Activated gamma-delta T cell treated with Interleukin-2 at 50 U/mL for 16 hours (primary cell): ENCODE measurements at regions not wholly inside any gene's neighbourhood (a gene's known extent, or its start where the extent isn't known, plus 50 kb on each side); places are given as distances from the start of the nearest gene placed in this dataset.
"Not testable (repeated sequence)": the region's sequence is repeated elsewhere in the genome, so short reads cannot be mapped to it uniquely, and the experiment has no call there.

Experiments
- DNase-seq: peaks from one replicate; pipeline ENCODE4 v3.0.0-alpha.2; 2020

GRCh38 chr4:14125375-14126129 is 498.0 kb upstream of the BOD1L1 start:
- DNase-seq = no peak

- DNase-seq = no peak
Observed at GRCh38 chr4:14130551-14130950, 503.0 kb upstream of the BOD1L1 start.

- DNase-seq = no peak
Observed at GRCh38 chr4:14131335-14131734, 503.8 kb upstream of the BOD1L1 start.

GRCh38 chr4:14132301-14132700 is 504.8 kb upstream of the BOD1L1 start:
- no peak for DNase-seq

- DNase-seq = no peak
Observed at GRCh38 chr4:14138106-14138505, 510.6 kb upstream of the BOD1L1 start.

GRCh38 chr4:14143892-14144291 is 516.4 kb upstream of the BOD1L1 start:
- no peak for DNase-seq

GRCh38 chr4:14149176-14150053 is 521.9 kb upstream of the BOD1L1 start:
- no peak for DNase-seq

- DNase-seq = no peak
Observed at GRCh38 chr4:14151101-14151500, 523.6 kb upstream of the BOD1L1 start.

GRCh38 chr4:14152834-14153519 is 525.5 kb upstream of the BOD1L1 start:
- DNase-seq = no peak

- DNase-seq = no peak
Observed at GRCh38 chr4:14155803-14156202, 528.3 kb upstream of the BOD1L1 start.

GRCh38 chr4:14157262-14157661 is 529.7 kb upstream of the BOD1L1 start:
- DNase-seq = no peak

- no peak for DNase-seq
Observed at GRCh38 chr4:14165222-14165920, 537.8 kb upstream of the BOD1L1 start.

- no peak for DNase-seq
Observed at GRCh38 chr4:14167876-14168510, 540.5 kb upstream of the BOD1L1 start.

GRCh38 chr4:14168919-14169318 is 541.4 kb upstream of the BOD1L1 start:
- no peak for DNase-seq

GRCh38 chr4:14169460-14169859 is 541.9 kb upstream of the BOD1L1 start:
- no peak for DNase-seq

GRCh38 chr4:14169940-14170339 is 542.4 kb upstream of the BOD1L1 start:
- not testable (repeated sequence) for DNase-seq

GRCh38 chr4:14176613-14177012 is 549.1 kb upstream of the BOD1L1 start:
- DNase-seq = no peak

GRCh38 chr4:14177987-14178386 is 550.5 kb upstream of the BOD1L1 start:
- DNase-seq = no peak

GRCh38 chr4:14178421-14178820 is 550.9 kb upstream of the BOD1L1 start:
- DNase-seq = no peak

- DNase-seq = no peak
Observed at GRCh38 chr4:14180166-14180565, 552.6 kb upstream of the BOD1L1 start.

- no peak for DNase-seq
Observed at GRCh38 chr4:14180983-14181601, 553.6 kb upstream of the BOD1L1 start.

- no peak for DNase-seq
Observed at GRCh38 chr4:14182148-14182547, 554.6 kb upstream of the BOD1L1 start.
